B cell (primary cell): ENCODE measurements at regions not wholly inside any gene's neighbourhood (a gene's known extent, or its start where the extent isn't known, plus 50 kb on each side); places are given as distances from the start of the nearest gene placed in this dataset.

Experiments used
- ATAC-seq: fragments of 200-7000 bp; cut with Tn5 transposase; one replicate; pipeline ENCODE4 v1.10.0; 2021; ENCODE audit warnings: low read depth, mild to moderate bottlenecking, moderate number of reproducible peaks, moderate library complexity
- CTCF ChIA-PET: fragments of 350-600 bp; sonication (Branson Sonifier 250); formaldehyde crosslinking; loops from one replicate; lab custom pipeline; 2021; ENCODE audit warnings: antibody characterized with exemption, inconsistent platforms; lab: Charles Lee
- POLR2A ChIA-PET: fragments of 350-600 bp; sonication (Branson Sonifier 250); formaldehyde crosslinking; loops from one replicate; lab custom pipeline; 2021; ENCODE audit warnings: antibody characterized with exemption; lab: Charles Lee
- DNase-seq: peaks from one replicate; pipeline ENCODE4 v3.0.0; 2013
- H2AFZ ChIP-seq: 2 replicates; pipeline ENCODE4 v1.6.1; 2012; ENCODE audit warnings: mild to moderate bottlenecking, low read depth, low read length; ENCODE audit not compliant: insufficient read depth, poor library complexity, severe bottlenecking
- H3K27ac ChIP-seq, 2 donors: 1 replicate in 1 of 2; 2 replicates in 1 of 2; pipeline ENCODE4 v1.5.1; 2012 to 2013; ENCODE audit warnings: low read length in 2 of 2, mild to moderate bottlenecking in 2 of 2, moderate library complexity in 1 of 2
- H3K27me3 ChIP-seq, 4 experiments: fragments of 200-600 bp in 1 of 4; sonication (generic) in 1 of 4; replicated peaks in 1 of 4; 1 replicate in 2 of 4; 2 replicates in 2 of 4; pipeline versions ENCODE4 v1.6.1 to v1.7.0; 2013 to 2016; ENCODE audit warnings: low read length in 3 of 4, mild to moderate bottlenecking in 2 of 4, mixed read lengths in 1 of 4, moderate library complexity in 1 of 4; ENCODE audit not compliant: insufficient read depth in 4 of 4, control insufficient read depth in 3 of 4; ENCODE audit errors: control extremely low read depth in 1 of 4
- H3K36me3 ChIP-seq, 2 experiments: replicated peaks in 1 of 2; 1 replicate in 1 of 2; 2 replicates in 1 of 2; pipeline versions ENCODE4 v1.6.1 to v1.7.1; 2013; ENCODE audit warnings: low read length in 1 of 2; ENCODE audit not compliant: insufficient read depth in 2 of 2, control insufficient read depth in 1 of 2; ENCODE audit errors: control extremely low read depth in 1 of 2, extremely low read depth in 1 of 2
- H3K4me1 ChIP-seq, 2 donors: fragments of 200-600 bp in 1 of 2; sonication (generic) in 1 of 2; 1 replicate in 1 of 2; 2 replicates in 1 of 2; pipeline versions ENCODE4 v1.5.1 to v1.6.1; 2013 to 2017; ENCODE audit warnings: low read length in 2 of 2; ENCODE audit not compliant: control insufficient read depth in 2 of 2, insufficient read depth in 2 of 2
- H3K4me2 ChIP-seq: replicated peaks from 2 replicates; pipeline ENCODE3; 2012; ENCODE audit warnings: mild to moderate bottlenecking, low read depth, low read length; ENCODE audit not compliant: poor library complexity, severe bottlenecking
- H3K4me3 ChIP-seq, 5 experiments: fragments of 200-600 bp in 1 of 5; sonication (generic) in 1 of 5; 1 replicate in 3 of 5; 2 replicates in 2 of 5; pipeline versions ENCODE4 v1.5.1 to v1.7.0; 2011 to 2016; ENCODE audit warnings: low read length in 4 of 5, mild to moderate bottlenecking in 4 of 5, low read depth in 2 of 5, control low read depth in 1 of 5, moderate library complexity in 1 of 5; ENCODE audit not compliant: insufficient read depth in 1 of 5; ENCODE audit errors: control extremely low read depth in 1 of 5, extremely low read depth in 1 of 5
- H3K79me2 ChIP-seq: fragments of 200-600 bp; sonication (generic); one replicate; pipeline ENCODE4 v1.6.0; 2016; ENCODE audit warnings: low read length; ENCODE audit not compliant: control insufficient read depth, insufficient read depth
- H3K9ac ChIP-seq: fragments of 200-600 bp; sonication (generic); 2 replicates; pipeline ENCODE4 v1.6.1; 2017; ENCODE audit warnings: mild to moderate bottlenecking, low read length, moderate library complexity
- H3K9me3 ChIP-seq, 3 donors: one replicate each; pipeline versions ENCODE4 v1.6.1 to v1.7.1; 2013; ENCODE audit warnings: low read length in 2 of 3; ENCODE audit not compliant: control insufficient read depth in 2 of 3, insufficient read depth in 1 of 3; ENCODE audit errors: control extremely low read depth in 1 of 3
- H4K20me1 ChIP-seq: 2 replicates; pipeline ENCODE4 v1.6.0; 2012; ENCODE audit warnings: mild to moderate bottlenecking, low read length; ENCODE audit not compliant: insufficient read depth, control insufficient read depth, poor library complexity, severe bottlenecking
- H3K27ac Mint-ChIP-seq: one replicate; pipeline ENCODE4 v1.8.0; 2021; ENCODE audit warnings: mixed read lengths
- H3K27me3 Mint-ChIP-seq: one replicate; pipeline ENCODE4 v1.8.0; 2021; ENCODE audit warnings: mixed read lengths
- H3K4me1 Mint-ChIP-seq: one replicate; pipeline ENCODE4 v1.8.0; 2021; ENCODE audit warnings: mixed read lengths
- H3K4me3 Mint-ChIP-seq: one replicate; pipeline ENCODE4 v1.8.0; 2021; ENCODE audit warnings: mixed read lengths
- H3K9me3 Mint-ChIP-seq: one replicate; pipeline ENCODE4 v1.8.0; 2022; ENCODE audit warnings: mixed read lengths; ENCODE audit not compliant: insufficient read depth
- CTCF ChIP-seq: fragments of 200-600 bp; IDR thresholded peaks from one replicate; pipeline ENCODE4 v1.8.0; 2022; ENCODE audit warnings: antibody characterized with exemption, mild to moderate bottlenecking
- EZH2 ChIP-seq: IDR thresholded peaks from 2 replicates; pipeline ENCODE4 v1.6.1; 2012; ENCODE audit warnings: borderline replicate concordance, low read depth, mild to moderate bottlenecking, moderate library complexity, low read length; ENCODE audit not compliant: insufficient read depth, poor library complexity, severe bottlenecking
- WGBS: methylation state at CpG from one replicate; pipeline ENCODE4 v1.1.5; 2013; ENCODE audit warnings: missing lambda C conversion rate; ENCODE audit not compliant: insufficient coverage; 5-methylcytosine and 5-hydroxymethylcytosine counted together
- intact Hi-C: fragments of 100-400 bp; cut with micrococcal nuclease; formaldehyde crosslinking; loops from one replicate; pipeline ENCODE4 v1.10.0; 2022

GRCh38 chr3:74527566-74527965 lies 86.9 kb downstream of the CNTN3 start:
- 79% methylated on average over 2 of the region's 4 CpGs for WGBS
- no peaks in the 10 kb centered on the region for H3K36me3 ChIP-seq
- no peak overlapping the region for H3K4me3 ChIP-seq
- TF ChIP-seq EZH2 (no peak), CTCF (no peak)
- ChIA-PET CTCF (no interaction called here), POLR2A (no interaction called here)
- no peaks in the 10 kb centered on the region for H3K4me1 ChIP-seq
- no peak overlapping the region for H3K27ac ChIP-seq
- Mint-ChIP-seq H3K4me1 (no peaks in the 10 kb centered on the region), H3K9me3 (no peaks in the 10 kb centered on the region), H3K27ac (no peak overlapping the region), H3K27me3 (no peaks in the 10 kb centered on the region), H3K4me3 (no peak overlapping the region)
- H3K27me3 ChIP-seq = no peaks in the 10 kb centered on the region
- DNase-seq = no peak
- H3K4me2 ChIP-seq = no peak overlapping the region
- H3K79me2 ChIP-seq = no peaks in the 10 kb centered on the region
- intact Hi-C loops = no loop called here
- no peaks in the 10 kb centered on the region for H3K9me3 ChIP-seq
- H4K20me1 ChIP-seq = no peaks in the 10 kb centered on the region
- H3K9ac ChIP-seq = no peak overlapping the region
- H2AFZ ChIP-seq = no peak overlapping the region
- ATAC-seq = no peak

- no peak for TF ChIP-seq EZH2
- TF ChIP-seq CTCF = no peak
- Histone ChIP-seq H4K20me1 (no peaks in the 10 kb centered on the region), H3K36me3 (no peaks in the 10 kb centered on the region), H3K4me3 (no peak overlapping the region), H3K79me2 (no peaks in the 10 kb centered on the region), H3K9me3 (no peaks in the 10 kb centered on the region), H3K27me3 (no peaks in the 10 kb centered on the region), H3K27ac (no peak overlapping the region), H3K4me1 (no peaks in the 10 kb centered on the region), H2AFZ (no peak overlapping the region), H3K4me2 (no peak overlapping the region), H3K9ac (no peak overlapping the region)
- Mint-ChIP-seq H3K9me3 (no peaks in the 10 kb centered on the region), H3K4me1 (no peaks in the 10 kb centered on the region), H3K27ac (no peak overlapping the region), H3K4me3 (no peak overlapping the region), H3K27me3 (no peaks in the 10 kb centered on the region)
- intact Hi-C loops = no loop called here
- CTCF ChIA-PET = no interaction called here
- POLR2A ChIA-PET = no interaction called here
- DNase-seq (no peak), ATAC-seq (no peak)
- WGBS = 86% methylated on average over 1 of the region's 2 CpGs
These were observed 90.6 kb downstream of the CNTN3 start for GRCh38 chr3:74523811-74524210.
